ENCODE measurements at regions not wholly inside any gene's neighbourhood (a gene's known extent, or its start where the extent isn't known, plus 50 kb on each side); places are given as distances from the start of the nearest gene placed in this dataset.
A peak's percentile ranks its signal among the peaks of the same experiment; 100 is the strongest.

- peaks cover 13% of the 10 kb centered on the region for H3K27me3 Mint-ChIP-seq
Observed at GRCh38 chr12:125206711-125207110, 141.5 kb downstream of the AACS start.

GRCh38 chr12:125208334-125208733 is 143.1 kb downstream of the AACS start:
- Mint-ChIP-seq H3K9me3 (no peaks in the 10 kb centered on the region), H3K27me3 (peaks cover 11% of the 10 kb centered on the region), H3K27ac (no peak overlapping the region), H3K4me1 (ENCODE audit: low read depth) (no peaks in the 10 kb centered on the region), H3K36me3 (ENCODE audit: low read depth) (no peaks in the 10 kb centered on the region), H3K4me3 (no peak overlapping the region)
- TF ChIP-seq CTCF (IDR thresholded peaks at IDR 0.05): no peak
- POLR2A ChIA-PET: no interaction called here
- DNase-seq (no peak), ATAC-seq (no peak)
- intact Hi-C loops (cut with micrococcal nuclease): no loop called here
- CTCF ChIA-PET: no interaction called here

More at GRCh38 chr12:125206711-125207110, 141.5 kb downstream of the AACS start:
- no peak for TF ChIP-seq CTCF (IDR thresholded peaks at IDR 0.05)
- ChIA-PET CTCF (no interaction called here), POLR2A (no interaction called here)
- H3K9me3 Mint-ChIP-seq: no peaks in the 10 kb centered on the region
- intact Hi-C loops (cut with micrococcal nuclease): no loop called here
- no peaks in the 10 kb centered on the region for H3K36me3 Mint-ChIP-seq (ENCODE audit: low read depth)
- no peak overlapping the region for H3K4me3 Mint-ChIP-seq
- no peak overlapping the region for H3K27ac Mint-ChIP-seq
- no peaks in the 10 kb centered on the region for H3K4me1 Mint-ChIP-seq (ENCODE audit: low read depth)
- no peak for ATAC-seq
- no peak for DNase-seq

GRCh38 chr12:125208942-125209341 is 143.7 kb downstream of the AACS start:
- Mint-ChIP-seq H3K36me3 (ENCODE audit: low read depth) (no peaks in the 10 kb centered on the region), H3K9me3 (no peaks in the 10 kb centered on the region), H3K4me3 (no peak overlapping the region), H3K4me1 (ENCODE audit: low read depth) (no peaks in the 10 kb centered on the region), H3K27me3 (peaks cover 11% of the 10 kb centered on the region), H3K27ac (no peak overlapping the region)
- ChIA-PET POLR2A (no interaction called here), CTCF (no interaction called here)
- ATAC-seq (no peak), DNase-seq (no peak)
- intact Hi-C loops (cut with micrococcal nuclease): no loop called here
- TF ChIP-seq CTCF (IDR thresholded peaks at IDR 0.05): no peak

- no peaks in the 10 kb centered on the region for H3K9me3 Mint-ChIP-seq
Observed at GRCh38 chr12:125210104-125210755, 145.0 kb downstream of the AACS start.

GRCh38 chr12:125211464-125211863 is 146.2 kb downstream of the AACS start:
- CTCF ChIA-PET: no interaction called here
- H3K9me3 Mint-ChIP-seq: no peaks in the 10 kb centered on the region
- H3K4me1 Mint-ChIP-seq (ENCODE audit: low read depth): no peaks in the 10 kb centered on the region
- intact Hi-C loops (cut with micrococcal nuclease): no loop called here
- no peaks in the 10 kb centered on the region for H3K36me3 Mint-ChIP-seq (ENCODE audit: low read depth)
- ATAC-seq: no peak
- H3K27me3 Mint-ChIP-seq: peaks cover 10% of the 10 kb centered on the region
- DNase-seq: no peak
- no peak for TF ChIP-seq CTCF (IDR thresholded peaks at IDR 0.05)
- no peak overlapping the region for H3K4me3 Mint-ChIP-seq
- H3K27ac Mint-ChIP-seq: no peak overlapping the region
- POLR2A ChIA-PET: no interaction called here

More at GRCh38 chr12:125210104-125210755, 145.0 kb downstream of the AACS start:
- ATAC-seq (no peak), DNase-seq (peak; percentile 39)
- Mint-ChIP-seq H3K36me3 (ENCODE audit: low read depth) (no peaks in the 10 kb centered on the region), H3K4me3 (no peak overlapping the region), H3K4me1 (ENCODE audit: low read depth) (no peaks in the 10 kb centered on the region), H3K27ac (no peak overlapping the region), H3K27me3 (peaks cover 11% of the 10 kb centered on the region)
- ChIA-PET POLR2A (no interaction called here), CTCF (interaction anchor here (0.7 to 1.7 kb wide), 2 partner anchors 8 to 27 kb away, joined by 4 to 6 read pairs; no protein-coding TSS in a partner anchor)
- no peak for TF ChIP-seq CTCF (IDR thresholded peaks at IDR 0.05)
- intact Hi-C loops (cut with micrococcal nuclease): no loop called here
